AG04449 (cell line): ENCODE measurements at regions not wholly inside any gene's neighbourhood (a gene's known extent, or its start where the extent isn't known, plus 50 kb on each side); places are given as distances from the start of the nearest gene placed in this dataset.

Experiments
- CTCF ChIA-PET: fragments of 350-600 bp; formaldehyde crosslinking; extraction: SDS; loops from one replicate; lab custom pipeline; 2021; ENCODE audit warnings: antibody characterized with exemption; lab: Yijun Ruan, JAX
- POLR2A ChIA-PET: fragments of 400-600, 350-600 bp; formaldehyde crosslinking; extraction: SDS; loops from one replicate; lab custom pipeline; 2020; ENCODE audit warnings: antibody characterized with exemption, inconsistent platforms; lab: Yijun Ruan, JAX
- DNase-seq: peaks from one replicate; pipeline ENCODE4 v3.0.0-alpha.2; 2010; ENCODE audit warnings: low read depth, low spot score
- H3K4me3 ChIP-seq: 2 replicates; pipeline ENCODE4 v1.5.1; 2011; ENCODE audit warnings: low read depth, mild to moderate bottlenecking, control low read depth, low read length
- TF ChIP-seq, protein P1 (sequence below): IDR thresholded peaks from one replicate; pipeline ENCODE4 v1.5.1; 2011; ENCODE audit warnings: mild to moderate bottlenecking, moderate library complexity, low read length, control low read depth, inconsistent platforms; ENCODE audit not compliant: insufficient read depth; ENCODE audit errors: missing control alignments

DNA sequence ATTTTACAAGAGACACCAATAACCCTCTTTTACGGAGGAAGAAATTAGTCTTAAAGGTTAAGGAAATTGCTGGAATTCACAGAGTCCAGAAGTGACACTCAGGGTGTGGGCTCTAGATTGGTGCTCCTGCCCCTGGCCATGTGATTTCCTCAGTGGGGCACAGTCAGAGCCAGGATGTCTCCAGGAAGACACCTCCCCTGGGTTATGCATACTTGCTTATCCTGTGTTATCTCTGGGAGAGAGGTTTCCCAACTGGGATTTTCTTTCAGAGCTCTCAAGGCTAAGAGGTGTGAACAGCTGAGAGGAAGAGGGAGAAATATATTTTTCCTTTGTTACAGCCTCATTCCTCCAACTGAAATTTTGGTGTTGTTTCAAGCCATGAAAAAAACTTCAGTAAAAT lies 125.6 kb upstream of the CELF4 start:
- no peak overlapping the region for H3K4me3 ChIP-seq
- TF ChIP-seq, protein P1, sequence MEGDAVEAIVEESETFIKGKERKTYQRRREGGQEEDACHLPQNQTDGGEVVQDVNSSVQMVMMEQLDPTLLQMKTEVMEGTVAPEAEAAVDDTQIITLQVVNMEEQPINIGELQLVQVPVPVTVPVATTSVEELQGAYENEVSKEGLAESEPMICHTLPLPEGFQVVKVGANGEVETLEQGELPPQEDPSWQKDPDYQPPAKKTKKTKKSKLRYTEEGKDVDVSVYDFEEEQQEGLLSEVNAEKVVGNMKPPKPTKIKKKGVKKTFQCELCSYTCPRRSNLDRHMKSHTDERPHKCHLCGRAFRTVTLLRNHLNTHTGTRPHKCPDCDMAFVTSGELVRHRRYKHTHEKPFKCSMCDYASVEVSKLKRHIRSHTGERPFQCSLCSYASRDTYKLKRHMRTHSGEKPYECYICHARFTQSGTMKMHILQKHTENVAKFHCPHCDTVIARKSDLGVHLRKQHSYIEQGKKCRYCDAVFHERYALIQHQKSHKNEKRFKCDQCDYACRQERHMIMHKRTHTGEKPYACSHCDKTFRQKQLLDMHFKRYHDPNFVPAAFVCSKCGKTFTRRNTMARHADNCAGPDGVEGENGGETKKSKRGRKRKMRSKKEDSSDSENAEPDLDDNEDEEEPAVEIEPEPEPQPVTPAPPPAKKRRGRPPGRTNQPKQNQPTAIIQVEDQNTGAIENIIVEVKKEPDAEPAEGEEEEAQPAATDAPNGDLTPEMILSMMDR = no peak
- POLR2A ChIA-PET = no interaction called here
- no peak for DNase-seq
- CTCF ChIA-PET = no interaction called here

DNA sequence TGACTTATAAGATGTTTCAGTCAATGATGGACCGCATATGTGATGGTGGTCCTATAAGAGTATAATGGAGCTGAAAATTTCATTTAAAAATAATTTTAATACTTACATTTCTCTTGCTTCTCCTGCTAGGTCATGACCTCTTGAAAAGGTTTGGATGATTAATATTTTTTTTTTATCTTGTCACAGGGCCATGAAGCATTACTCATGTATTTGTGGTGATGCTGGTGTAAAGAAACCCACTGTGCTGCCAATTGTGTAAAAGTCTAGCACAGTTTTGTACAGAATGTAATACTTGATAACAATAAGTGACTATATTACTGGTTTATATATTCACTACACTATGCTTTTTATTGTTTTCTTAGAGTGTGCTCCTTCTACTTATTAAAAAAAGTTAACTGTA lies 124.2 kb upstream of the CELF4 start:
- no peak overlapping the region for H3K4me3 ChIP-seq
- CTCF ChIA-PET = no interaction called here
- no peak for DNase-seq
- TF ChIP-seq, protein P1 = no peak
- POLR2A ChIA-PET = no interaction called here

DNA sequence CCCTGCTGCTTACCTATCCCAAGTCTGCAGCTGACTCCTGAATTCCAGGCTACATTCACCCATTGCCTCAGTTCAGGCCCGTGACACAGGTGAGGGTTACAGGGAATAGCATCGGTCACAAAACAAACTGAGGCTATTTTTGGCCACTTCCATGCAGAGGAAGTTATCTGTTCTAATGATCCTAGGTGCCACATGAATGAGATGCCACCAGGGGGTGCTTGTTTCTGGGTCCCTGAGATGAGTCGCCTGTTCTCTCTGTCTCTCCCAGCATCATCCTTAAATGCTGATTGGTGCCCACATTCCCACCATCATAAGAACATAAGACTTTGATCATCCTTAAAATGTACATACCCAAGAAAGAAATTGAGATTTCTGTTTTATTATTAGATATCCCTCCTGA lies 119.0 kb upstream of the CELF4 start:
- H3K4me3 ChIP-seq = no peak overlapping the region
- POLR2A ChIA-PET = no interaction called here
- DNase-seq = no peak
- CTCF ChIA-PET = no interaction called here
- TF ChIP-seq, protein P1 = no peak

DNA sequence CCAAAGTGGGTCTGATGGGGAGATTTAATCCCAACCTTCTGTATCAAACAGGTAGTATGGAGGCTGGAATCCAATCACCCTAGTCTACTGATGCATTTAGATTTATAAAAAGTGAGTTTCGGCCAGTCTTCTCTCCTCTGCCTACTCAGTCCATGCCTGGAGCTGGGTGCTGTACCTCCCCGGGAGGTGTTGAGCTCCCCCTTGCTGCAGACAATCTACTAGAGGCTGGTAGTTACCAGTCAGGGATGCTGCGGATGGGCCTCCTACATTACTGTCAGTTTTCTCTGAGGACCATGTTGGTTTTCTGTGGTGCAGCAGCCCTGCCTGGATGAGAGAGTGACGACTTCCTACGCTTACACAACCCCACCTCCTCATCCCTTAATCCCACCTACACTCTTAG lies 118.6 kb upstream of the CELF4 start:
- H3K4me3 ChIP-seq = no peak overlapping the region
- POLR2A ChIA-PET = no interaction called here
- CTCF ChIA-PET = no interaction called here
- TF ChIP-seq, protein P1 = no peak
- DNase-seq = no peak

DNA sequence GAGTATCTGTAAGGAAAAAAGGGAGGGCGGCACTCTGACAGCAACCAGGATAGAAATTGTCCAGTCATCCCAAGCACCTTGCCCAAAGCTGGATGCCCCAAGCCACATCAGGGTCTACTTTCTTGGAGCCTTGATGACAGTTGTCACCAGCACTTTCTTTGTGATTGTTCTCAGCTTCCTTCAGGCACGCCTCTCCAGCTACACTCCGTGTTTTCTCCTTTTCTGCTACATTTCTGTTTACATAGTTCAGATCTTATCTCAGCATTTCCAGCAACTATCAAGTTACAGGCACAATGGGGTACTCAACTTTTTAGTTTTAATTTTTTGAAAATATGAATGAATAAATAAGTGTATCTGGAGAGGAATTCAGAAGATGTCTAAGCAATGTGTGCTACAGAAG lies 115.3 kb upstream of the CELF4 start:
- CTCF ChIA-PET = no interaction called here
- no peak overlapping the region for H3K4me3 ChIP-seq
- POLR2A ChIA-PET = no interaction called here
- TF ChIP-seq, protein P1 = no peak
- no peak for DNase-seq

DNA sequence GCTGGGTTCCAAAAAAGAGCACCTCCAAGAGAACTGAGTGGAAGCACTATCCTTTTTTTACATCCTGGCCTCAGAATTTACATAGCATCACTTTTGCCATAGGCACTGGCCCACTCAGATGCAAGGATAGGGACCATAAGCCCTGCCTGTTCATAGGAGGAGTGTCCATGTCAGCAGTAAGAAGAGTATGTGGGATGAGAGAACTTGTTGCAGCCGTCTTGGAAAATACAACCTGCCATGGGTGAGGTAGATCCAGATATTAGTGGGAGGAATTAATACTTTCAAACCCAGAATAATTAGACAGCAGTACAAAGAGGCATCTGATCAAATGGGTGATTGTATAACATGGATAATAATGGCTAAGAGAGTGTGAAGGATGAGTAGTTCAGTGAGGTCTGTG lies 110.7 kb upstream of the CELF4 start:
- TF ChIP-seq, protein P1 = no peak
- no peak for DNase-seq
- ChIA-PET CTCF (no interaction called here), POLR2A (no interaction called here)
- no peak overlapping the region for H3K4me3 ChIP-seq
